CD4-positive, CD25-positive, alpha-beta regulatory T cell (primary cell): ENCODE measurements at regions not wholly inside any gene's neighbourhood (a gene's known extent, or its start where the extent isn't known, plus 50 kb on each side); places are given as distances from the start of the nearest gene placed in this dataset.

Experiments used
- ATAC-seq, 2 donors: fragments of 150-1000 bp; cut with Tn5 transposase; one replicate each; pipeline ENCODE4 v1.10.0; 2021; ENCODE audit warnings: low read depth in 2 of 2, moderate number of reproducible peaks in 2 of 2, moderate library complexity in 1 of 2
- DNase-seq, 3 donors: peaks; one replicate each; pipeline versions ENCODE4 v3.0.0 to v3.0.0-alpha.2; 2012 to 2022; ENCODE audit warnings: mixed read lengths in 1 of 3
- H3K27ac ChIP-seq: one replicate; pipeline ENCODE4 v1.7.0; 2013; ENCODE audit warnings: mild to moderate bottlenecking, low read length; ENCODE audit not compliant: insufficient read depth, poor library complexity, severe bottlenecking
- H3K27me3 ChIP-seq: one replicate; pipeline ENCODE4 v1.7.0; 2013; ENCODE audit warnings: low read length; ENCODE audit not compliant: control insufficient read depth, insufficient read depth
- H3K36me3 ChIP-seq: one replicate; pipeline ENCODE4 v1.7.0; 2013; ENCODE audit warnings: mild to moderate bottlenecking, low read length, moderate library complexity; ENCODE audit not compliant: control insufficient read depth, insufficient read depth
- H3K4me1 ChIP-seq: 2 replicates; pipeline ENCODE4 v1.7.0; 2013; ENCODE audit warnings: mild to moderate bottlenecking, low read length; ENCODE audit not compliant: insufficient read depth, control insufficient read depth, poor library complexity, severe bottlenecking
- H3K4me3 ChIP-seq: one replicate; pipeline ENCODE4 v1.7.0; 2013; ENCODE audit warnings: low read depth, mild to moderate bottlenecking, low read length, moderate library complexity
- H3K9me3 ChIP-seq, 2 experiments: 1 replicate in 1 of 2; 2 replicates in 1 of 2; pipeline ENCODE4 v1.7.0; 2013; ENCODE audit warnings: low read length in 2 of 2, mild to moderate bottlenecking in 1 of 2, moderate library complexity in 1 of 2; ENCODE audit not compliant: control insufficient read depth in 2 of 2
- H3K27ac Mint-ChIP-seq, 3 donors: one replicate each; pipeline ENCODE4 v1.8.0; 2020 to 2022; ENCODE audit warnings: mild to moderate bottlenecking in 3 of 3, mixed read lengths in 3 of 3, moderate library complexity in 2 of 3
- H3K27me3 Mint-ChIP-seq: one replicate; pipeline ENCODE4 v1.8.0; 2022; ENCODE audit warnings: mild to moderate bottlenecking, mixed read lengths
- H3K36me3 Mint-ChIP-seq: one replicate; pipeline ENCODE4 v1.8.0; 2020; ENCODE audit warnings: mixed read lengths
- H3K4me1 Mint-ChIP-seq, 4 donors: one replicate each; pipeline ENCODE4 v1.8.0; 2020 to 2022; ENCODE audit warnings: mixed read lengths in 4 of 4, mild to moderate bottlenecking in 1 of 4
- H3K4me3 Mint-ChIP-seq, 4 donors: one replicate each; pipeline ENCODE4 v1.8.0; 2020 to 2022; ENCODE audit warnings: mild to moderate bottlenecking in 4 of 4, mixed read lengths in 4 of 4, moderate library complexity in 3 of 4
- H3K9me3 Mint-ChIP-seq, 7 donors: one replicate each; pipeline ENCODE4 v1.8.0; 2020 to 2022; ENCODE audit warnings: mixed read lengths in 7 of 7, mild to moderate bottlenecking in 3 of 7, moderate library complexity in 2 of 7

GRCh38 chr16:62681819-62682218 lies 645.6 kb upstream of the CDH8 start:
- ATAC-seq, result no peak
- DNase-seq, result no peak
- no peaks in the 10 kb centered on the region for H3K36me3 ChIP-seq
- H3K9me3 ChIP-seq, result peaks cover 3 to 47% of the 10 kb centered on the region in 2 experiments
- Mint-ChIP-seq H3K4me1 (no peaks in the 10 kb centered on the region), H3K4me3 (no peak overlapping the region), H3K9me3 (peaks cover 0 to 32% (median 14%) of the 10 kb centered on the region in 7 donors), H3K36me3 (no peaks in the 10 kb centered on the region), H3K27ac (no peak overlapping the region), H3K27me3 (no peaks in the 10 kb centered on the region)
- H3K27me3 ChIP-seq, result no peaks in the 10 kb centered on the region
- no peak overlapping the region for H3K4me3 ChIP-seq
- H3K27ac ChIP-seq, result no peak overlapping the region
- no peaks in the 10 kb centered on the region for H3K4me1 ChIP-seq

DNA sequence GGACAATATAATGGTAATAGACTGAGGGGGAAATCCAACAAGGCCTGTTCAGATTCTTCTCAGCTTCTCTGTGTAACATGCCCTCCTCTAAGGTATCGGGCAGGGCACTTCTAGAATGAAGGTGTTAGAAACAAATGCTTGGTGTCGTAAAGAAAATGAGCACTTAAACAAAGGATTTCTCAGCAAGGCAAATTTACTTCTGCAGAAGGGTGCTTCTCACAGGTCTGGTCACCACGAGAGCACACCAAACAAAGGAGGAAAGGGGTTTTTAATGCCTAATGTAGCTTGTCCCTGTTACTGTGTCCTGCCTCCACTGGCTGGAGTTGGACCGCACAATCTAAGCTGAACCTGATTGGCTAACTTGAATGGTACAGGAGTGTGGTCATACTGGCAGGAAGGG lies 642.6 kb upstream of the CDH8 start:
- Mint-ChIP-seq H3K36me3 (no peaks in the 10 kb centered on the region), H3K4me1 (no peaks in the 10 kb centered on the region), H3K9me3 (peaks cover 6 to 42% (median 15%) of the 10 kb centered on the region in 7 donors), H3K27ac (no peak overlapping the region), H3K4me3 (no peak overlapping the region), H3K27me3 (no peaks in the 10 kb centered on the region)
- Histone ChIP-seq H3K27me3 (no peaks in the 10 kb centered on the region), H3K4me1 (no peaks in the 10 kb centered on the region), H3K4me3 (no peak overlapping the region), H3K9me3 (peaks cover 5 to 48% of the 10 kb centered on the region in 2 experiments), H3K27ac (no peak overlapping the region), H3K36me3 (no peaks in the 10 kb centered on the region)
- DNase-seq, result no peak
- ATAC-seq, result no peak

DNA sequence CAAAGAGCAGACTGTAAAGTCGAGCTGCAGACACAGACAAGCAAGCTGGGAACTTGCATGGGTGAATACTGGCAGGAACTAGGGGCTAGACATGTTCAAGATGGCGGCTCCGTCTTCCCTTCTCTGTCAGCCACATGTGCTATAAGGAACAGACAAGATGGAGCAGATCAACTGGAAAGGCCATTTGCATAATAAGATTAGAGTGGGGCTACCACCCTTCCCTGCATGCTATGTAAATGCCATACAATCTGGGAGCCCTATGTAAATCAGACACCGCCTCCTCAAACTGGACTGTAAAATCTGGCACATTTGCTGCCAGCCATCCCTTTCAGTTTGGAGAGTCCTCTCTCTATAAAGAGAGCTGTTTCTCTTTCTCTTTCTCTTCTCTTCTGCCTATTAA lies 640.1 kb upstream of the CDH8 start:
- Mint-ChIP-seq H3K36me3 (no peaks in the 10 kb centered on the region), H3K4me1 (no peaks in the 10 kb centered on the region), H3K27ac (no peak overlapping the region), H3K27me3 (no peaks in the 10 kb centered on the region), H3K4me3 (no peak overlapping the region), H3K9me3 (peaks cover 5 to 44% (median 11%) of the 10 kb centered on the region in 7 donors)
- ATAC-seq (no peak), DNase-seq (no peak)
- Histone ChIP-seq H3K27ac (no peak overlapping the region), H3K4me1 (no peaks in the 10 kb centered on the region), H3K36me3 (no peaks in the 10 kb centered on the region), H3K4me3 (no peak overlapping the region), H3K27me3 (no peaks in the 10 kb centered on the region), H3K9me3 (peaks cover 8 to 42% of the 10 kb centered on the region in 2 experiments)

DNA sequence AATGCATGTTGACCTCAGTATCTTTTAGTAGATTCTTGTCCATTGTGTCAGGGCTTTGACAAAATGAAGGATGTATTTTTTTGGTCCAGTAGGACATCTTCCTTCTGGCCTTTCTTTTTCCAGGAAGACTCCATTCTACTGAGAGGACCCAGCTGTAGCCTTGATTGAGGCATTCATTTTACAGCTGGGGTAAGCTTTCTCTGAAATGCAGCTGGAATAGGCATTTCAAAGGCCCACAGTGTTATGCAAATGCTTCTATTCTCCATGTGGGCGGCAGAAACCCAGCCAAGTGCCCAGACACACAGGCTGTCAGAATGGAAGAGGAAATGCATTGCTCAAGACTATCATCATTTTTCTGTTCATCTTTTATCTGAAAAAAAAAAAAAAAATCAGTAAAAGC lies 629.0 kb upstream of the CDH8 start:
- H3K27ac ChIP-seq, result no peak overlapping the region
- Mint-ChIP-seq H3K36me3 (no peaks in the 10 kb centered on the region), H3K27me3 (no peaks in the 10 kb centered on the region), H3K27ac (no peak overlapping the region), H3K9me3 (peaks cover 0 to 33% (median 4%) of the 10 kb centered on the region in 7 donors), H3K4me3 (no peak overlapping the region), H3K4me1 (no peaks in the 10 kb centered on the region)
- H3K4me1 ChIP-seq, result no peaks in the 10 kb centered on the region
- ATAC-seq, result no peak
- no peaks in the 10 kb centered on the region for H3K36me3 ChIP-seq
- DNase-seq, result no peak
- no peak overlapping the region for H3K4me3 ChIP-seq
- peaks cover 0 to 15% of the 10 kb centered on the region in 2 experiments for H3K9me3 ChIP-seq
- no peaks in the 10 kb centered on the region for H3K27me3 ChIP-seq

DNA sequence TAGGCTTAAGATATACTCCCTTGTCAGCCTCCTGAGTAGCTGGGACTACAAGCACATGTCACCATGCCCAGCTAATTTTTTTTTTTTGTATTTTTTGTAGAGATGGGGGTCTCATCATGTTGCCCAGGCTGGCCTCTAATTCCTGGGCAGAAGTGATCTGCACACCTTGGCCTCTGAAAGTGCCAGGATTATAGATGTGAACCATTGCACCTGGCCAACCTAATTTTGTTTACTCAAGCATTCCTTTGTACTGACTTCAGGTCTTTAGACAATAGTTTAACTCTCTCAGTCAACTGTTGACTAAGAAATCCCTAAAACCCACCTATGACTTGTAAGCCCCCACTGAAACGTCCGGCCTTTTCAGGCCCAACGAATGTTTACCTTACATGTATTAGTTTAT lies 628.3 kb upstream of the CDH8 start:
- Histone ChIP-seq H3K4me3 (no peak overlapping the region), H3K4me1 (no peaks in the 10 kb centered on the region), H3K9me3 (peaks cover 3 to 10% of the 10 kb centered on the region in 2 experiments), H3K36me3 (no peaks in the 10 kb centered on the region), H3K27me3 (no peaks in the 10 kb centered on the region), H3K27ac (no peak overlapping the region)
- DNase-seq (no peak), ATAC-seq (no peak)
- no peak overlapping the region for H3K4me3 Mint-ChIP-seq
- H3K9me3 Mint-ChIP-seq, result peaks cover 0 to 35% (median 3%) of the 10 kb centered on the region in 7 donors
- H3K36me3 Mint-ChIP-seq, result no peaks in the 10 kb centered on the region
- H3K27me3 Mint-ChIP-seq, result no peaks in the 10 kb centered on the region
- H3K4me1 Mint-ChIP-seq, result no peaks in the 10 kb centered on the region
- H3K27ac Mint-ChIP-seq, result no peak overlapping the region

DNA sequence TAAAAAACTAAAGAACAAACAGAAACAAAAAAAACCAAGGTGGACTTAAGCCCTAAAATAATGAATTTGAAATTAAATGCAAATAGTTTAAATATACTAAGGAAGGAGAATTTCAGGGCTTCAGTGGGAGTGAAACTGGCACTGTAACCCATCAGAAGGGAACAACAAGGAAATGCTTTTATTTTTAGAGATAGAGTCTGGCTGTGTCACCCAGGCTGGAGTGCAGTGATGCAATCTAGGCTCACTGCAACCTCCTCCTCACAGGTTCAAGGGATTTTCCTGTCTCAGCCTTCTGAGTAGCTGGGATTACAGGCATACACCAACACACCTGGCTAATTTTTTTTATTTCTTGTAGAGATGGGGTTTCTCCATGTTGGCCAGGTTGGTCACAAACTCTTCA lies 625.2 kb upstream of the CDH8 start:
- DNase-seq (no peak), ATAC-seq (no peak)
- H3K27me3 Mint-ChIP-seq, result no peaks in the 10 kb centered on the region
- H3K9me3 Mint-ChIP-seq, result peaks cover under 1 to 33% (median 3%) of the 10 kb centered on the region in 7 donors
- Histone ChIP-seq H3K4me1 (no peaks in the 10 kb centered on the region), H3K9me3 (peaks cover 4 to 7% of the 10 kb centered on the region in 2 experiments), H3K27me3 (no peaks in the 10 kb centered on the region), H3K27ac (no peak overlapping the region), H3K36me3 (no peaks in the 10 kb centered on the region), H3K4me3 (no peak overlapping the region)
- no peaks in the 10 kb centered on the region for H3K36me3 Mint-ChIP-seq
- H3K4me3 Mint-ChIP-seq, result no peak overlapping the region
- no peaks in the 10 kb centered on the region for H3K4me1 Mint-ChIP-seq
- no peak overlapping the region for H3K27ac Mint-ChIP-seq

- Mint-ChIP-seq H3K9me3 (peaks cover 4 to 35% (median 8%) of the 10 kb centered on the region in 7 donors), H3K4me1 (no peaks in the 10 kb centered on the region), H3K4me3 (no peak overlapping the region), H3K27ac (no peak overlapping the region), H3K27me3 (no peaks in the 10 kb centered on the region), H3K36me3 (no peaks in the 10 kb centered on the region)
- DNase-seq (no peak), ATAC-seq (no peak)
- Histone ChIP-seq H3K27me3 (no peaks in the 10 kb centered on the region), H3K27ac (no peak overlapping the region), H3K4me3 (no peak overlapping the region), H3K4me1 (no peaks in the 10 kb centered on the region), H3K36me3 (no peaks in the 10 kb centered on the region), H3K9me3 (peaks cover 0 to 15% of the 10 kb centered on the region in 2 experiments)
Observed at GRCh38 chr16:62657116-62657515, 620.9 kb upstream of the CDH8 start.

DNA sequence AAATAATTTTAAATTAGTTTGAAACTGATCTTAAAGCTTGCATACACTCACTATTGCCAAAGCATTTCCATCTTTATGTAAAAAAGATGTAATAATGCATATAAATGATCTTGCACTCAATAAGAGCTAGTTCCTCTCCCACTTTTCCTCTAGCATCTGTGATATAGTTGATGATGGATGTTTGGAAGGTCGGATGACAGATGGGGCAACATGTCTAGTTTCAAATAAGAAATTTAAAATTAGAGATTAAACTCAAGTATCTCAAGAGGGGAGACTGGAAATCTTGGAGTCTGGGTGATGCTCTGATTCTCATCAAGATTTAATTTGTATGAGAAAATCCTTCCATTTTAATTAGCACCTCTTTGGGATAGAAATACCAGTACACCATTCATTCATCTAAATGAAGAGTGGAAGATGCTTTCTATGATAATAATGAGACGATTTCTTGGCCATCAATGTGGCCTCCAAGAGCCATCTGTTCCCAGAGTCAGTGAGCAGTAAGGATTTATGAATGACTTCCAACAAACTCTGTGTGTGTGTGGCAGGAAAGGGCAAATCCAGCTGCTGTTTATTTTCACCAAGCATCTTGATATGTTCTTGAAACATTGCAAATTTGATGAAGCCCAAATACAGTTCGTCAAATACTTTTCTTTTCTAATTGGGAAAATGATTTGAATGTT lies 616.3 kb upstream of the CDH8 start:
- Mint-ChIP-seq H3K27me3 (no peaks in the 10 kb centered on the region), H3K4me1 (no peaks in the 10 kb centered on the region), H3K9me3 (peaks cover 4 to 24% (median 11%) of the 10 kb centered on the region in 7 donors), H3K4me3 (no peak overlapping the region), H3K27ac (no peak overlapping the region), H3K36me3 (no peaks in the 10 kb centered on the region)
- H3K27me3 ChIP-seq, result no peaks in the 10 kb centered on the region
- no peaks in the 10 kb centered on the region for H3K4me1 ChIP-seq
- H3K4me3 ChIP-seq, result no peak overlapping the region
- no peak overlapping the region for H3K27ac ChIP-seq
- DNase-seq (no peak), ATAC-seq (no peak)
- H3K9me3 ChIP-seq, result peaks cover 5 to 13% of the 10 kb centered on the region in 2 experiments
- no peaks in the 10 kb centered on the region for H3K36me3 ChIP-seq
